GM19438 (cell line): ENCODE measurements at regions not wholly inside any gene's neighbourhood (a gene's known extent, or its start where the extent isn't known, plus 50 kb on each side); places are given as distances from the start of the nearest gene placed in this dataset.
"Not testable (repeated sequence)": the region's sequence is repeated elsewhere in the genome, so short reads cannot be mapped to it uniquely, and the experiment has no call there.

Experiments
- ATAC-seq: cut with Tn5 transposase; IDR thresholded peaks from one replicate; pipeline ENCODE4 v1.9.1; 2021; ENCODE audit warnings: low read depth; ENCODE audit not compliant: unreplicated experiment

GRCh38 chr14:56351861-56352260 lies 227.7 kb upstream of the TMEM260 start:
- no peak for ATAC-seq

GRCh38 chr14:56352999-56353398 lies 226.6 kb upstream of the TMEM260 start:
- no peak for ATAC-seq

- no peak for ATAC-seq
These were observed 222.2 kb upstream of the TMEM260 start for GRCh38 chr14:56357428-56357827.

GRCh38 chr14:56358275-56358674 lies 221.3 kb upstream of the TMEM260 start:
- no peak for ATAC-seq

GRCh38 chr14:56358851-56359614 lies 220.6 kb upstream of the TMEM260 start:
- peak; percentile 91 for ATAC-seq

- ATAC-seq: not testable (repeated sequence)
These were observed 213.9 kb upstream of the TMEM260 start for GRCh38 chr14:56365663-56366062.

- ATAC-seq: no peak
These were observed 212.2 kb upstream of the TMEM260 start for GRCh38 chr14:56367416-56367815.

- ATAC-seq: no peak
These were observed 207.9 kb upstream of the TMEM260 start for GRCh38 chr14:56371737-56372136.

- no peak for ATAC-seq
These were observed 205.2 kb upstream of the TMEM260 start for GRCh38 chr14:56374421-56374820.

- ATAC-seq: no peak
These were observed 201.6 kb upstream of the TMEM260 start for GRCh38 chr14:56378046-56378445.

- no peak for ATAC-seq
These were observed 201.1 kb upstream of the TMEM260 start for GRCh38 chr14:56378475-56378877.

GRCh38 chr14:56379956-56380355 lies 199.6 kb upstream of the TMEM260 start:
- no peak for ATAC-seq

- ATAC-seq: no peak
These were observed 193.6 kb upstream of the TMEM260 start for GRCh38 chr14:56386024-56386423.

- no peak for ATAC-seq
These were observed 188.7 kb upstream of the TMEM260 start for GRCh38 chr14:56390859-56391258.

- ATAC-seq: no peak
These were observed 184.6 kb upstream of the TMEM260 start for GRCh38 chr14:56394826-56395530.

GRCh38 chr14:56400109-56400825 lies 179.3 kb upstream of the TMEM260 start:
- ATAC-seq: no peak

- no peak for ATAC-seq
These were observed 166.8 kb upstream of the TMEM260 start for GRCh38 chr14:56412468-56413434.

GRCh38 chr14:56413721-56414120 lies 165.9 kb upstream of the TMEM260 start:
- ATAC-seq: no peak

GRCh38 chr14:56414236-56414635 lies 165.4 kb upstream of the TMEM260 start:
- no peak for ATAC-seq

- no peak for ATAC-seq
These were observed 163.4 kb upstream of the TMEM260 start for GRCh38 chr14:56416213-56416612.
